GM19324 (cell line): ENCODE measurements at regions not wholly inside any gene's neighbourhood (a gene's known extent, or its start where the extent isn't known, plus 50 kb on each side); places are given as distances from the start of the nearest gene placed in this dataset.
"Not testable (repeated sequence)": the region's sequence is repeated elsewhere in the genome, so short reads cannot be mapped to it uniquely, and the experiment has no call there.

Experiments used
- ATAC-seq: cut with Tn5 transposase; IDR thresholded peaks from one replicate; pipeline ENCODE4 v1.9.1; 2021; ENCODE audit warnings: mild to moderate bottlenecking, moderate library complexity; ENCODE audit not compliant: unreplicated experiment, low FRiP score

- ATAC-seq = not testable (repeated sequence)
Measured at GRCh38 chr4:4092159-4092558, 134.6 kb downstream of the OTOP1 start.

- ATAC-seq = not testable (repeated sequence)
Measured at GRCh38 chr4:4099610-4100009, 127.1 kb downstream of the OTOP1 start.

GRCh38 chr4:4106923-4107322 is 119.8 kb downstream of the OTOP1 start:
- ATAC-seq = not testable (repeated sequence)

GRCh38 chr4:4107411-4108107 is 119.2 kb downstream of the OTOP1 start:
- not testable (repeated sequence) for ATAC-seq

GRCh38 chr4:4115381-4115780 is 111.3 kb downstream of the OTOP1 start:
- not testable (repeated sequence) for ATAC-seq

GRCh38 chr4:4116901-4117300 is 109.8 kb downstream of the OTOP1 start:
- not testable (repeated sequence) for ATAC-seq

GRCh38 chr4:4134368-4134767 is 92.4 kb downstream of the OTOP1 start:
- ATAC-seq = not testable (repeated sequence)

GRCh38 chr4:4136621-4137020 is 90.1 kb downstream of the OTOP1 start:
- not testable (repeated sequence) for ATAC-seq
